H1 (cell line): ENCODE measurements at regions not wholly inside any gene's neighbourhood (a gene's known extent, or its start where the extent isn't known, plus 50 kb on each side); places are given as distances from the start of the nearest gene placed in this dataset.

Source experiments
- POU5F1 ChIP-seq: IDR thresholded peaks from 2 replicates; pipeline ENCODE4 v1.6.1; 2011; ENCODE audit warnings: low read depth, mild to moderate bottlenecking, low read length, moderate library complexity
- SRF ChIP-seq: IDR thresholded peaks from 2 replicates; pipeline ENCODE4 v1.6.1; 2011; ENCODE audit warnings: mild to moderate bottlenecking, low read depth, low read length, moderate library complexity
- TF ChIP-seq, protein P1 (sequence below), 3 experiments: IDR thresholded peaks; 1 replicate in 2 of 3; 2 replicates in 1 of 3; pipeline versions ENCODE4 v1.5.1 to v1.6.1; 2011; ENCODE audit warnings: low read length in 3 of 3, mild to moderate bottlenecking in 3 of 3, inconsistent platforms in 2 of 3, low read depth in 1 of 3, moderate library complexity in 1 of 3; ENCODE audit not compliant: insufficient read depth in 1 of 3; ENCODE audit errors: control extremely low read depth in 1 of 3

DNA sequence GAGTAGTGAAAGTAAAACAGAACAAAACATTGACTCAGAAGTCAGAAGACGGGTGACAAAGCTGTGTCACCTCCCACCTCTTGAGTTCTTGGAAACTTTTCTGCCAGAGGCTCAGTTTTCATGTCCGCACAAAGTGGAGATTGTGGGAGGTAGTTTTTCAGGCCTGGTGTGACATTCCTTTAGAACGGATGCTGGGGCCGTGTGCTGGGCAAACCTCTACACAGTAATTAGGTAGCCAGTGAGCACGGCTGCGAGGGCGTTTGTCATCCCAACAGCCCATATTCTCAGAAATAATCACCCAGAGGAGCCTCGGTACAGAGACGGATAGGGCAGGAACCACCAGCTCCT lies 1054.4 kb downstream of the TBC1D22A start:
- TF ChIP-seq, protein P1, sequence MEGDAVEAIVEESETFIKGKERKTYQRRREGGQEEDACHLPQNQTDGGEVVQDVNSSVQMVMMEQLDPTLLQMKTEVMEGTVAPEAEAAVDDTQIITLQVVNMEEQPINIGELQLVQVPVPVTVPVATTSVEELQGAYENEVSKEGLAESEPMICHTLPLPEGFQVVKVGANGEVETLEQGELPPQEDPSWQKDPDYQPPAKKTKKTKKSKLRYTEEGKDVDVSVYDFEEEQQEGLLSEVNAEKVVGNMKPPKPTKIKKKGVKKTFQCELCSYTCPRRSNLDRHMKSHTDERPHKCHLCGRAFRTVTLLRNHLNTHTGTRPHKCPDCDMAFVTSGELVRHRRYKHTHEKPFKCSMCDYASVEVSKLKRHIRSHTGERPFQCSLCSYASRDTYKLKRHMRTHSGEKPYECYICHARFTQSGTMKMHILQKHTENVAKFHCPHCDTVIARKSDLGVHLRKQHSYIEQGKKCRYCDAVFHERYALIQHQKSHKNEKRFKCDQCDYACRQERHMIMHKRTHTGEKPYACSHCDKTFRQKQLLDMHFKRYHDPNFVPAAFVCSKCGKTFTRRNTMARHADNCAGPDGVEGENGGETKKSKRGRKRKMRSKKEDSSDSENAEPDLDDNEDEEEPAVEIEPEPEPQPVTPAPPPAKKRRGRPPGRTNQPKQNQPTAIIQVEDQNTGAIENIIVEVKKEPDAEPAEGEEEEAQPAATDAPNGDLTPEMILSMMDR (IDR thresholded peaks at IDR 0.05; ENCODE audit: control extremely low read depth in 1 of 3, insufficient read depth in 1 of 3, low read depth in 1 of 3, low read length in 3 of 3), result no peak
- TF ChIP-seq POU5F1, result no peak
- TF ChIP-seq SRF, result no peak
